HG02884 (cell line): ENCODE measurements at regions not wholly inside any gene's neighbourhood (a gene's known extent, or its start where the extent isn't known, plus 50 kb on each side); places are given as distances from the start of the nearest gene placed in this dataset.
"Not testable (repeated sequence)": the region's sequence is repeated elsewhere in the genome, so short reads cannot be mapped to it uniquely, and the experiment has no call there.

Experiments
- ATAC-seq: cut with Tn5 transposase; IDR thresholded peaks from one replicate; pipeline ENCODE4 v1.9.1; 2021; ENCODE audit warnings: mild to moderate bottlenecking, moderate library complexity; ENCODE audit not compliant: unreplicated experiment

DNA sequence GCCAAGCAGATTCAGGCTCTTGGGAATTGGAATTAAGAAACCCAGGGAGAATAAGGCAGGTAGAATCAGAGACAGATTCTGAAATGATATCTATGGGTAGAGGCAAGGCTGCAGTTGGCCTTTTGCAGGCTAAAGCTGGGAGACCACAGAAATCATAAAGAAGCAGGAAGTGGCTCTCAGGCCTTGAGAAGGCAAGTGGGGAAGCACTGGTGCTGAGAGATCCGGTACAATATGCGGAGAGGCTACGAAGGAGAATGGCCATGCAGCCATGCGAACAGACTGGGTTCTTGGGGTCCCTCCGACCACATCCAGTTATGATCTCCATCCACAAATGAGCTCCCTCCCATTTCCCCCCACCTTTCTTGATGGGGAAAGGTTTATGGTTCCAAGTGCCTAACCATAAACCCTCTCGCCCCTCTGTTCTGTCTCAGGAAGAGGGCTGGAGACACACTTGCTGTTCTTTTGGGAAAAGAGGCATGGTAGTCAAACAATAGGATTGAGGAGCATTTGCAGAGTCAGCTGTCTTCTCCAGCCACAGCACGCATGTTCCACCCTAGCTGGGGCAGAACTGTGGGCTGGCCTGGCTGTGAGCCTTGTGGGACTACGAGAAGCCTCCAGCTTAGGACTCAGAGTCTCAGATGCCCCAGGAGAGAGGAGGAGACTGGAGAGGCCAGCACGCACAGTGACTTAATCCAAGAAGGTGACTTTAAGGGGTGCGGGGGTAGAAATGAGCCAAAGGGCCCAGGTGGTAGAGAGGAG lies 99.6 kb downstream of the RPLP1 start:
- no peak for ATAC-seq

DNA sequence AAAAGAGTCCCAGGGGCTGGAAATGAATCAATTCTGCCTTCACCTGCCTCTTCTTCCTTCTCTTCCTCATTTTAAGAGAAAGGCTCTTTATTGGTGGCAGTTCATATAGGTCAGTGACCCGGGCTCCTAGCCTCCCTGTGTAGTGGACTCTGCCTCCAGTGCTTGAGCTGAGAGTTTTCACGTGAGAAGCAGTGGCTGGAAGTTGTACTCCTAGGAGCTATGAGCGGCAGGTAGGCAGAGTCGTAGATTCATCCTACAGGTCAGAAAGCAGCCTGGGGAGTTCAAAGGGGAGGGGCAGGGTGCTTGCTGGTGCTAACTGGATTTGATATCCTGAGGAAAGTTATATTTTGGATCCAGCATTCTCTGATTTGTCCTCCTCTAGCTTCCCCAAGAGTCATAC lies 101.1 kb downstream of the RPLP1 start:
- ATAC-seq, result no peak

DNA sequence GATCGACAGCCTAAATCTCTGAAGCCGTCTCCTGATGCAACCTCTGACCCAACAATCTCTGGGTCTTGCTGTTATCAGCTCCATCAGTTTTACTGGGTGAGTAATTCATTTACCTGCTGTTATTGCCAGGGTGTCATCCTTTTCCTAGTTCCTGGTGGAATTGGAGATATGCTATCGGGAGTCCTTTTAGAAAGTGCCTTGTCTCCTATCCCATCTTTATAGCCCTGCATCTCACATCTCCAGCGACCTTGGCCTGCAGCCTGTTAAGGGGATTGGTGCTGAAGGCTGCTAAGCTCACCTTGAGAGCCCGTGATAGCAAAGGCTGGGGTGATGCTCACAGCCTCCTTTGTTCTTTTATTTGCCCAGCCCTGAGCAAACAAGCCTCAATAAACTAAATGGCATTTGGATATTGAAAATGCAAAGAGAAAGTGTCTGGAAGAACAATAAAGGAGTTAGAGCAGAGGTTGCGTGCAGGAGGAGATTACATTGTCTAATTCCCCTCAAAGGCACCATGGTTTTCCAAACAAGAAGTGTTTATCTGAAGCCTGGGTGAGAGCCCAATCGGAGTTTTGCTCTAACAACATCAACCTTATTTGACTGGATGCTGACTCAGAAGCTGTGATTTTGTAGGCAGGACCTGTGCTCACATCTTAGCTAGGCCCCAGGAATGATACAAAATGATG lies 101.8 kb downstream of the RPLP1 start:
- no peak for ATAC-seq

GRCh38 chr15:69555080-69555479 lies 102.5 kb downstream of the RPLP1 start:
- no peak for ATAC-seq

GRCh38 chr15:69556344-69556743 lies 103.7 kb downstream of the RPLP1 start:
- no peak for ATAC-seq

DNA sequence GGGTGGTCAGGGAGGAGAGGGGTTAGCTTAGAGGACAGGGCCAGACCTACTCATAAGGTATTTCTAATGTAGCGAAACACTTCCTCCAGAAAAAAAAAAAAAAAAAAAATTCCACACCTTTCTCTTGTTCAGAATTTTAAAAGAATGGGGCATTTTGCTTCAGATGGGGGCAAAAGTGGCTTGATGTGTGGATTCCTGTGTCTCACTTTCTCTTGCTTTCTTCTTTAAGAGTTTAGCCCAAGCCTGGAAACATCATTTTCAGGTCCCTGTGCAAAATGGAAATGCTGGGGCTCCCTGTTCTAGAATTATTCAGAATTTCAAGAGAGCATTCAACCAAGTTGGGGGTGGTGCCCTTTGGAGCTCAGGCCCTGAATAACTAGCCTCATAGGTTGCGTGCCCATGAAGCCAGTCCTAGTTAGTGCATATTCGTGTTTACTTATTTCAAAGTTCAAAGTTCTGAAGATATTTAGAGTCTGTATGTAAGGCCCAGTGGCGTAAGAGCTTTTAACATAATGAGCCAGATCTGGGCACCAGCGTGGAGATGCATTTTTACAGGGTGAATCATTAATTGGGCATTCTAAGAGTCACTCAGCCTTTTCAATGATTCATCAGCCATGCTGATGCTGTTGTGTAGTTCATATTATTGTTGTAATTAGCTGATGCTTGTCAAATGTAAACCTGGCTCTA lies 104.5 kb downstream of the RPLP1 start:
- ATAC-seq, result no peak

- ATAC-seq, result no peak
These were observed 105.2 kb downstream of the RPLP1 start for GRCh38 chr15:69557707-69558409.

- ATAC-seq, result no peak
These were observed 107.0 kb downstream of the RPLP1 start for GRCh38 chr15:69559440-69560190.

GRCh38 chr15:69561071-69561784 lies 108.6 kb downstream of the RPLP1 start:
- no peak for ATAC-seq

DNA sequence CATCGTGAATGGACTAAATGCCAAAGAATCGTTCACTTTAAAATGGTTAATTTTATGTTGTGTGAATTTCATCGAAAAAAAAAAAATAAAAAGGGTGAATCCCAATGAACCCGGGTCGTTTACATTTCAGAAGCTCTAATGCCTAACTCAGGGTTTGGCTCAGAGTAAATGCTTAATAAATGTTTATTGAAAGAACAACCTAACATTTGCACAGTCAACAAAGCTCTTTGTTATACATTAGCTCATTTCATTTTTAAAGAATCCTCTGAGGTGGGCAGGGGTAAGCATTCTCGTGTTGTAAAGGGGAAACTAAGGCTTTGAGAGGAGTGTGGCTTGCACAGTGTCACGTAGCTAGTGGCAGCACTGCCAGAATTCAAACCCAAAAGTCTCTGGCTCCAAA lies 109.5 kb downstream of the RPLP1 start:
- no peak for ATAC-seq

- ATAC-seq, result no peak
These were observed 109.9 kb downstream of the RPLP1 start for GRCh38 chr15:69562564-69562963.

- no peak for ATAC-seq
These were observed 112.5 kb downstream of the RPLP1 start for GRCh38 chr15:69565066-69565655.

GRCh38 chr15:69567238-69567760 lies 114.7 kb downstream of the RPLP1 start:
- not testable (repeated sequence) for ATAC-seq

- ATAC-seq, result no peak
These were observed 115.8 kb downstream of the RPLP1 start for GRCh38 chr15:69568173-69569009.

DNA sequence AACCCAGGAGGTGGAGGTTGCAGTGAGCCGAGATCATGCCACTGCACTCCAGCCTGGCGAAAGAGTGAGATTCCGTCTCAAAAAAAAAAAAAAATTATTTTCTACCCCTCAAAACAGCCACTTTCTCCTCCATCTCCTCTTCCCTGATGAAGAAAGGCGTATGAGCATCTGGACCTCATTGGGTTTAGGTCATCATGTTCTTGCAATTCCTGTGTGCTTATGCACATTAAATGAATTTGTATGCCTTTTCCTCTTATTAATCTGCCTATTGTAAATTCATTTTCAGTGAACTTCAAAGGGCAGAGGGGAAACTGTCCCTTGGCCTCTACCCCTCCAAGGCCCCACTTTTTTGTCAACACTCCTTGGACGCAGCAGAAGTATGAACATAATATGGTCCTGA lies 117.8 kb downstream of the RPLP1 start:
- no peak for ATAC-seq

DNA sequence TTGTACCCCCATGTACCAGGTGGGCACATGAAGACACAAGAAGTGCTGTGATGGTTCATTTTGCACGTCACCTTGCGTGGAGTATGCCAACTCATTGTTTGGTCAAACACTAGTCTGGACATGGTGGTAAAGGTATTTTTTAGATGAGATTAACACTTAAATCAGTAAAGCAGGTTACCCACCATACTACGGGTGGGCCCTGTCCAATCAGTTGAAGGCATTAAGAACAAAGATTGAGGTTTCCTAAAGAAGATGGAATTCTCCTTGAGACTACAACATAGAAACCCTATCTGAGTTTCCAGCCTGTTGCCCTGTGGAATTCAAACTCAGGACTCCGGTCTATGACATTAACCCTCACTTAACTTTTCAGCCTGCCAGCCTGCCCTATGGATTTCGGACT lies 118.4 kb downstream of the RPLP1 start:
- no peak for ATAC-seq

DNA sequence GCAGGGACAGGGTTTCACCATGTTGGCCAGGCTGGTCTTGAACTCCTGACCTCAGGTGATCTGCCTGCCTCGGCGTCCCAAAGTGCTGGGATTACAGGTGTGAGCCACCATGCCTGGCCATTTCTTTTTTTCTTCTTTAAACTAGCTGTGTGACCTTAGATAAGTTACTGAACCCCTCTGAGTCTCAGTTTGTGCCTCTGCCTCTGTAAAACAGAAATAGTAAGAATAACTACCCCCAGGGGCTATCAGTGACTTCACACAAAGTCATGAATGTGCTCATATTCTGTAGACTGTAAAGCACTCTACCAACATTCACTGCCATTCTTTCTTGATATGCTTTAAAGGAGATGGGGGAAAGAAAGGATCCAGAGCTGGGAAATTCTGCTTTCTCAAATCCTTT lies 120.7 kb downstream of the RPLP1 start:
- ATAC-seq, result not testable (repeated sequence)

GRCh38 chr15:69573815-69574475 lies 121.3 kb downstream of the RPLP1 start:
- no peak for ATAC-seq
